Thyroid gland (tissue), 4 donors: ENCODE measurements at regions not wholly inside any gene's neighbourhood (a gene's known extent, or its start where the extent isn't known, plus 50 kb on each side); places are given as distances from the start of the nearest gene placed in this dataset.

Source experiments
- DNase-seq, 2 donors: peaks; one replicate each; pipeline ENCODE4 v3.0.0-alpha.2; 2019
- H3K27ac ChIP-seq, 3 donors: fragments of 200-600 bp; sonication (generic); 1 replicate in 2 of 3; 2 replicates in 1 of 3; pipeline ENCODE4 v1.5.1; 2016 to 2019; ENCODE audit warnings: mild to moderate bottlenecking in 1 of 3, moderate library complexity in 1 of 3
- H3K27me3 ChIP-seq: fragments of 200-600 bp; sonication (generic); one replicate; pipeline ENCODE4 v1.5.1; 2019
- H3K36me3 ChIP-seq, 2 donors: fragments of 200-600 bp; sonication (generic); one replicate each; pipeline ENCODE4 v1.5.1; 2016 to 2019
- H3K4me1 ChIP-seq, 2 donors: fragments of 200-600 bp; sonication (generic); one replicate each; pipeline ENCODE4 v1.5.1; 2017 to 2019
- H3K4me3 ChIP-seq, 3 donors: fragments of 200-600 bp; sonication (generic); replicated peaks in 1 of 3; 1 replicate in 2 of 3; 2 replicates in 1 of 3; pipeline ENCODE4 v1.5.1; 2016; ENCODE audit warnings: mild to moderate bottlenecking in 1 of 3
- H3K9me3 ChIP-seq: fragments of 200-600 bp; sonication (generic); one replicate; pipeline ENCODE4 v1.5.1; 2017
- POLR2A ChIP-seq, 2 donors: fragments of 450-650 bp; IDR thresholded peaks; one replicate each; pipeline ENCODE4 v1.6.1; 2017; ENCODE audit warnings: antibody characterized with exemption in 2 of 2, mild to moderate bottlenecking in 2 of 2, moderate library complexity in 1 of 2
- WGBS, 2 donors: methylation state at CpG; one replicate each; pipeline ENCODE4 v1.1.5; 2017; 5-methylcytosine and 5-hydroxymethylcytosine counted together
- intact Hi-C: fragments of 100-400 bp; cut with DNase I; formaldehyde crosslinking; loops from one replicate; pipeline ENCODE4 v1.15.1; 2023
- TF ChIP-seq, protein P1 (sequence below), 6 experiments: fragments of 200-600 bp in 3 of 6; fragments of 450-650 bp in 3 of 6; sonication (generic) in 3 of 6; IDR thresholded peaks; one replicate each; pipeline ENCODE4 v1.5.1; 2016 to 2019; ENCODE audit warnings: antibody characterized with exemption in 6 of 6, mild to moderate bottlenecking in 2 of 6, inconsistent platforms in 1 of 6, moderate library complexity in 1 of 6

DNA sequence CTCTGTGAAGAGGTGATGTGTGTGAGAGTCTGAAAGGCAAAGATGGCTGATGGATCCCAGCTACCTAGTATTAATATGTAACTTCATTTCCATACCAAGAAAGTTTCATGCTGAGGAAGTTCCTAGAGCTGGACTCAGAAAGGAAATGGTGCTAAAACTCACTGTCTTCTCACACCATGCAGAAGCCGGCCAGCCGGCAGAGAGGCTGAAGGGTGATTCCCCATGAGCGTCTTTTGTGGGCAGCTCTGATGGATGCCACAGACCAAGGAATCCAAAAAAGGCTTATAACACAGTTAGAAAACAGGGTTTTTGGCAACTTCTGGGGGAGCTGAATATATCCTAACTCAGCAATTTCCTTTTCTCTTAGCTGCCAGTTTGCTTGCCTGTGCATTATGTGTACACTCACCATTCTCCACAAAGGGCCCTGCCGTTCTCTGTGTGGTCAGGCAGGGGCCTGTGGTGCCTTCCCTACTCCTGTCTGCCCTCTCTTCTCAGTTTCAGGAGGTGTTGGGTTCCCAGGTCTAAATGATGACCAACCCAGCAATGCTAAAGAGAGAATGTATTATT, 289.4 kb downstream of the MTX2 start:
- Histone ChIP-seq H3K36me3 (no peaks in the 10 kb centered on the region), H3K4me3 (no peak overlapping the region), H3K9me3 (no peaks in the 10 kb centered on the region), H3K27me3 (no peaks in the 10 kb centered on the region), H3K27ac (no peak overlapping the region), H3K4me1 (no peaks in the 10 kb centered on the region)
- no peak for DNase-seq
- intact Hi-C loops: loop anchor here (5.0 kb wide), 1 partner anchor 431 kb away; the partner anchor contains the start of gene HOXD8
- 74% methylated on average over 4 of the region's 4 CpGs for WGBS, 2 donors
- TF ChIP-seq POLR2A (IDR thresholded peaks at IDR 0.05): no peak
- TF ChIP-seq, protein P1, sequence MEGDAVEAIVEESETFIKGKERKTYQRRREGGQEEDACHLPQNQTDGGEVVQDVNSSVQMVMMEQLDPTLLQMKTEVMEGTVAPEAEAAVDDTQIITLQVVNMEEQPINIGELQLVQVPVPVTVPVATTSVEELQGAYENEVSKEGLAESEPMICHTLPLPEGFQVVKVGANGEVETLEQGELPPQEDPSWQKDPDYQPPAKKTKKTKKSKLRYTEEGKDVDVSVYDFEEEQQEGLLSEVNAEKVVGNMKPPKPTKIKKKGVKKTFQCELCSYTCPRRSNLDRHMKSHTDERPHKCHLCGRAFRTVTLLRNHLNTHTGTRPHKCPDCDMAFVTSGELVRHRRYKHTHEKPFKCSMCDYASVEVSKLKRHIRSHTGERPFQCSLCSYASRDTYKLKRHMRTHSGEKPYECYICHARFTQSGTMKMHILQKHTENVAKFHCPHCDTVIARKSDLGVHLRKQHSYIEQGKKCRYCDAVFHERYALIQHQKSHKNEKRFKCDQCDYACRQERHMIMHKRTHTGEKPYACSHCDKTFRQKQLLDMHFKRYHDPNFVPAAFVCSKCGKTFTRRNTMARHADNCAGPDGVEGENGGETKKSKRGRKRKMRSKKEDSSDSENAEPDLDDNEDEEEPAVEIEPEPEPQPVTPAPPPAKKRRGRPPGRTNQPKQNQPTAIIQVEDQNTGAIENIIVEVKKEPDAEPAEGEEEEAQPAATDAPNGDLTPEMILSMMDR (IDR thresholded peaks at IDR 0.05): no peak

DNA sequence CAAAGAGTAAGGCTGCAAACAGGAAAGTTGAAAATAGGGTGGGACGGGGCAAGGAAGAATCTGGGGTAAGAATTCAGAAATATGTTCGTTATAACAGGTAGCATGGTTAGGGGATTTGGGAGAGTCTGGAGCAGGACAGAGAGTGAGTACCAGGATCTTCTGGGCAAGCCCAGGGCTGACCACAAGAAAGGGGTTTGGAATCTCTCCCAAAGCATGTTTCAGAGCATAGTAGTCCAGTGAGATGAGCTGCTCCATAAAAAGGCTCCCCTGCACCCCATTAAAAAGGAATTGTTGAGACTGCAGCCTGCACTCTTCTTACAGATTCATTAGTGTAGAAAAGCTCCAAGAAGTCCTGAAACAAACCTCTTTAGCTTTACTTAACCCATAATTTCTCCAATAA, 291.1 kb downstream of the MTX2 start:
- H3K9me3 ChIP-seq: no peaks in the 10 kb centered on the region
- DNase-seq: no peak
- no peak overlapping the region for H3K27ac ChIP-seq
- no peaks in the 10 kb centered on the region for H3K36me3 ChIP-seq
- intact Hi-C loops: no loop called here
- 80 to 90% methylated on average over 1 of the region's 2 CpGs for WGBS, 2 donors
- H3K4me3 ChIP-seq: no peak overlapping the region
- TF ChIP-seq, protein P1 (IDR thresholded peaks at IDR 0.05): no peak
- TF ChIP-seq POLR2A (IDR thresholded peaks at IDR 0.05): no peak
- no peaks in the 10 kb centered on the region for H3K4me1 ChIP-seq
- no peaks in the 10 kb centered on the region for H3K27me3 ChIP-seq

DNA sequence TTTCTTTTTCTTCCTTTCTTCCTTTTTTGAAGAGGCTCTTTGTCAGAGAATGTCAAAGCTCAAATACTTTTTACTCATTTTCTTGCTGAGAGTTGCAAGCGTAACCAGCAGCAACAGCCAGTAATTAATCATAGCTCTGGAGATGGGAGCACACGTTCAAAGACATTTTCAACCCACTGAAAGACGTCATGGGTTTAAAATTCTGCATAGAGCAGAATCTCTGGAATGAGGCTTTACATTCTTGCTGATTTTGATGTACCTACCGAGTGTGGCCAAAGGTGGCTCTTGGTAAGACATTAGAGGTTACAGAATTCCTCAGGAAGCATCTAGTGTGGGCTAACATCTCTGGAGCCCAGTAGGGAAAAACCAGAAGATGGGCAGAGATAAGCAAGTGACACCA, 292.5 kb downstream of the MTX2 start:
- 67 to 69% methylated on average over 4 of the region's 4 CpGs for WGBS, 2 donors
- Histone ChIP-seq H3K27me3 (no peaks in the 10 kb centered on the region), H3K4me1 (no peaks in the 10 kb centered on the region), H3K36me3 (no peaks in the 10 kb centered on the region), H3K27ac (no peak overlapping the region), H3K9me3 (no peaks in the 10 kb centered on the region), H3K4me3 (no peak overlapping the region)
- TF ChIP-seq, protein P1 (IDR thresholded peaks at IDR 0.05): no peak
- no peak for TF ChIP-seq POLR2A (IDR thresholded peaks at IDR 0.05)
- no peak for DNase-seq
- intact Hi-C loops: no loop called here

DNA sequence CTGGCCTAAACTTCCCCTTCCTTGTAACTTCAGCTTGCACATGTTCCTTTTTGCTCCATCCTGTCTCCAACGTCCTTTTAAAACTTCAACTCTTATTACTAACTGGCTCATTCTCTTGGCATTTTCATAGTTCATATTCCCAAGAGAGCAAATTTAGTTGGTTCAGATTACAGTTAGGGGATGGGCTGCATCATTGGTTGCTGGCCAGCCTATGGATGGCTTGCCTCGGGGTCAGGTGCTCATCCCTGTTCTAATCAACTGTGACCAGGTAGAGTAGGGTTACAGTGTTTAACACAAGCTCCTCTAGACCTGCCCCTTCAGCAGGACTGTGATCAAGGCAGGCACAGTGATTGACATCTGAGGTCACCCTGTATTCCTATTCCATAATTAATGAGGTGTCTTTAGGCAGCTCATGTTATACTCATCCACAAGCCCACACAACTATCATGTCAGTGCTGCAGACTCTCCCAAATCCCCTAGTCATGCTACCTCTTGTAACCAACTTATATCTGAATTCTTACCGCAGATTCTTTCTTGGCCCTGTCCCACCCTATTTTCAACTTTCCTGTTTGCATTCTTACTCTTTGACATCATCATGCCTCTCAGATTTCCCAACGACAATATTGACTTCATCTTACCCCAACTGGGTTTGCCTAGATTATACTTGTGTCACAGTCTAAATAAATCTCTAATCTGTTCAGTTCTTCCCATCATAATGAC, 293.3 kb downstream of the MTX2 start:
- no peaks in the 10 kb centered on the region for H3K27me3 ChIP-seq
- H3K4me3 ChIP-seq: no peak overlapping the region
- 69 to 72% methylated on average over 4 of the region's 4 CpGs for WGBS, 2 donors
- no peaks in the 10 kb centered on the region for H3K4me1 ChIP-seq
- no peak for DNase-seq
- H3K36me3 ChIP-seq: no peaks in the 10 kb centered on the region
- no peaks in the 10 kb centered on the region for H3K9me3 ChIP-seq
- TF ChIP-seq, protein P1 (IDR thresholded peaks at IDR 0.05): no peak
- no peak for TF ChIP-seq POLR2A (IDR thresholded peaks at IDR 0.05)
- intact Hi-C loops: no loop called here
- H3K27ac ChIP-seq: no peak overlapping the region

DNA sequence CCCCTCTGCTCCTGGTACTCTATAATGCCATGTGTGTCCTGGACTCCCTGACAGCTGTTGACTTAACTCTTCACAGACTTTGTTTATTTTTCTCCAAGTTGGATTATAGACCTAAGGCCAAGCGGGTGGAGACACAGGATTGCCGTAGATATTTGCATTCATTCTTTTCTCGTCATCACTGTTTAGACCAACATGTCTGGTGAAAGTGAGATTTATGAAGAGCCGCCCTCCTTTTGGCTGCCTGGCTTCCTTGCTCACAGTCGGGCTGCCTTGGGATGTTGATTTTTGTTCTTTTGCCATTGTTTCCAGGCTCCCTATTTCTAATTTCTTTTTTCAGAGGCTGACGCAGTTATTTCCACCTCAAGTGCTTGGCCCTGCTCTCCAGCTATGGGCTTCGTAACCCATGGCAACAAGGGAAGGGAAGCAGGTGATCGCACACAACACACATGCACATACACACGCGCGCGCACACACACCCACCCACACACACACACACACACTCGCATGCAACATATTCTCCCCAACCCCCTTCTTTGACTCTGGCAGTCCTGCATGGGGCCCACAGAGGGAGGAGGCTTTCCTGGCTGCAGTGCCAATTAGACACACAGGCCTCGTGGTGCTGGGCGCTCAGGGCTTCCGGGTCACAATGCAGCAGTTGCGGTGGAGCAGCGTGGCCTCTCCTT, 296.5 kb downstream of the MTX2 start:
- no peak overlapping the region for H3K4me3 ChIP-seq
- 68 to 69% methylated on average over 17 to 18 of the region's 18 CpGs for WGBS, 2 donors
- no peaks in the 10 kb centered on the region for H3K27me3 ChIP-seq
- intact Hi-C loops: loop anchor here (5.0 kb wide), 1 partner anchor 62 kb away; no protein-coding TSS in a partner anchor
- H3K4me1 ChIP-seq: no peaks in the 10 kb centered on the region
- no peak overlapping the region for H3K27ac ChIP-seq
- H3K36me3 ChIP-seq: no peaks in the 10 kb centered on the region
- no peaks in the 10 kb centered on the region for H3K9me3 ChIP-seq
- DNase-seq: peak in 1 of 2 donors; percentile 5
- TF ChIP-seq, protein P1 (IDR thresholded peaks at IDR 0.05): no peak
- no peak for TF ChIP-seq POLR2A (IDR thresholded peaks at IDR 0.05)
